Lower lobe of right lung (tissue), 2 donors: ENCODE measurements at regions not wholly inside any gene's neighbourhood (a gene's known extent, or its start where the extent isn't known, plus 50 kb on each side); places are given as distances from the start of the nearest gene placed in this dataset.

Source experiments
- ATAC-seq, 2 donors: fragments of 200-7000 bp; cut with Tn5 transposase; one replicate each; pipeline ENCODE4 v1.9.1; 2020 to 2022; ENCODE audit warnings: mild to moderate bottlenecking in 2 of 2, moderate library complexity in 2 of 2
- DNase-seq: peaks from one replicate; pipeline ENCODE4 v3.0.0-alpha.2; 2020
- H3K27ac ChIP-seq: fragments of 200-600 bp; one replicate; pipeline ENCODE4 v1.8.0; 2022
- H3K27me3 ChIP-seq: fragments of 200-600 bp; one replicate; pipeline ENCODE4 v1.8.0; 2022; ENCODE audit warnings: low read depth
- H3K36me3 ChIP-seq: fragments of 200-600 bp; one replicate; pipeline ENCODE4 v1.8.0; 2022; ENCODE audit warnings: mild to moderate bottlenecking
- H3K4me1 ChIP-seq: fragments of 200-600 bp; one replicate; pipeline ENCODE4 v1.8.0; 2022
- H3K4me3 ChIP-seq: fragments of 200-600 bp; one replicate; pipeline ENCODE4 v1.8.0; 2022; ENCODE audit warnings: mild to moderate bottlenecking
- H3K9me3 ChIP-seq: fragments of 200-600 bp; one replicate; pipeline ENCODE4 v1.8.0; 2022
- CTCF ChIP-seq: fragments of 200-600 bp; IDR thresholded peaks from one replicate; pipeline ENCODE4 v1.8.0; 2022; ENCODE audit warnings: antibody characterized with exemption, mild to moderate bottlenecking
- intact Hi-C: fragments of 100-400 bp; cut with DNase I; formaldehyde crosslinking; loops from one replicate; pipeline ENCODE4 v1.11.0; 2022
- donor health status: DM: no; HTN: yes; CAD: no; lungs with severe emphysema.

DNA sequence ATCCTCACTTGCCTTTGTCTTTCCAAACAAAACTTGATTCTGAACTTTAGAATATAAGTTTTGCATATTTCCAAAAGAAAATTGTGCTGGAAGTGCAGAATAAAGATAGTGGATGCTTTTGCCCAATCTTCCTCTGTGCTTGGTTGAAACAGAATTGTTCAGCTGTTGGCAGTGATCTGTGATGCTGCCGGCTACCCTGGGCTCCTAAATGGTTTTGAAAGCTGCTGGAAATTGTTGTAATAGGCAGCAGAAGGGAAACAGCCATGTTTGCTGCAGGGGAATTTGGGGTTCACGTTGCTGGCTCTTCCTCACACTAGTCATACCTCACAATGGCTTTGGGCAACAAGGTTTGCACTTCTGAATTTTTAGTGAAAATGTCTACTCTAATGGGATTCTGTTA is 398.0 kb downstream of the RAPGEF2 start:
- Histone ChIP-seq H3K27me3 (no peaks in the 10 kb centered on the region), H3K9me3 (no peaks in the 10 kb centered on the region), H3K27ac (no peak overlapping the region), H3K36me3 (no peaks in the 10 kb centered on the region), H3K4me3 (no peak overlapping the region), H3K4me1 (no peaks in the 10 kb centered on the region)
- ATAC-seq (no peak), DNase-seq (no peak)
- no peak for TF ChIP-seq CTCF
- intact Hi-C loops = no loop called here

GRCh38 chr4:159503236-159504008 is 400.5 kb downstream of the RAPGEF2 start:
- intact Hi-C loops = no loop called here
- no peaks in the 10 kb centered on the region for H3K4me1 ChIP-seq
- no peaks in the 10 kb centered on the region for H3K27me3 ChIP-seq
- TF ChIP-seq CTCF = no peak
- no peaks in the 10 kb centered on the region for H3K9me3 ChIP-seq
- H3K27ac ChIP-seq = no peak overlapping the region
- DNase-seq (no peak), ATAC-seq (no peak)
- H3K36me3 ChIP-seq = no peaks in the 10 kb centered on the region
- H3K4me3 ChIP-seq = no peak overlapping the region

DNA sequence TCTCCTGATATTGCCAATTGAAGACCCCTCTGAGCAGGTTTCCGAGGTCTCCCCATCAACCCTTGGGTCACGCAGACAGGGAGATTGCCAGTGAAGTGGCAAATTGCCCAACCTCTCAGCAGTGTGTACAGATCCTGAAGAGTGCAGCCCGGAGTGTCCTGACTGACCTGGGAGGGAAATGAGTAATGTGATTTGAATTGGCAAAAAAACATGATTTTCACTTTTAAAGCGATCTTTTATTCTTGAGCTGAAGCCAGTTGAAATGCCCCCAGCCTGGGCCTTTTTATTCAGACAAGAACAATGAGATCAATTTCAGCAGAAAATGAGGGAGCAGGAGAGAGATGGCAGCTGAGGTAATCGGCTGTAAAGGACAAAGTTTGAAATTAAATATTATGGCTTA is 401.8 kb downstream of the RAPGEF2 start:
- intact Hi-C loops = no loop called here
- no peaks in the 10 kb centered on the region for H3K4me1 ChIP-seq
- H3K36me3 ChIP-seq = no peaks in the 10 kb centered on the region
- DNase-seq (no peak), ATAC-seq (peak in 1 of 2 donors; percentile 43)
- no peak for TF ChIP-seq CTCF
- no peak overlapping the region for H3K4me3 ChIP-seq
- H3K27me3 ChIP-seq = no peaks in the 10 kb centered on the region
- H3K27ac ChIP-seq = no peak overlapping the region
- H3K9me3 ChIP-seq = no peaks in the 10 kb centered on the region

GRCh38 chr4:159505266-159505975 is 402.5 kb downstream of the RAPGEF2 start:
- H3K4me3 ChIP-seq = no peak overlapping the region
- no peak for TF ChIP-seq CTCF
- H3K27me3 ChIP-seq = no peaks in the 10 kb centered on the region
- H3K4me1 ChIP-seq = no peaks in the 10 kb centered on the region
- no peaks in the 10 kb centered on the region for H3K36me3 ChIP-seq
- no peak overlapping the region for H3K27ac ChIP-seq
- DNase-seq (no peak), ATAC-seq (no peak)
- H3K9me3 ChIP-seq = no peaks in the 10 kb centered on the region
- intact Hi-C loops = no loop called here

- ATAC-seq (peak in 1 of 2 donors; percentile 9), DNase-seq (no peak)
- H3K9me3 ChIP-seq = no peaks in the 10 kb centered on the region
- TF ChIP-seq CTCF = no peak
- no peaks in the 10 kb centered on the region for H3K36me3 ChIP-seq
- no peaks in the 10 kb centered on the region for H3K27me3 ChIP-seq
- intact Hi-C loops = no loop called here
- H3K4me3 ChIP-seq = no peak overlapping the region
- H3K4me1 ChIP-seq = no peaks in the 10 kb centered on the region
- H3K27ac ChIP-seq = no peak overlapping the region
Observed at GRCh38 chr4:159506801-159507517, 404.1 kb downstream of the RAPGEF2 start.
